GM23338 (cell line): ENCODE measurements at regions not wholly inside any gene's neighbourhood (a gene's known extent, or its start where the extent isn't known, plus 50 kb on each side); places are given as distances from the start of the nearest gene placed in this dataset.

Source experiments
- ATAC-seq: fragments of 200-7000 bp; cut with Tn5 transposase; 3 replicates; pipeline ENCODE4 v1.9.1; 2020
- DNase-seq: peaks from one replicate; pipeline ENCODE4 v3.0.0-alpha.2; 2015; ENCODE audit warnings: low spot score
- H2AFZ ChIP-seq: fragments of 200-600 bp; sonication (generic); 2 replicates; pipeline ENCODE4 v1.8.0; 2016; ENCODE audit warnings: antibody characterized with exemption, mild to moderate bottlenecking, moderate library complexity
- H3F3A ChIP-seq: fragments of 200-600 bp; sonication (generic); replicated peaks from 2 replicates; pipeline ENCODE4 v1.8.0; 2017; ENCODE audit warnings: antibody characterized with exemption, mixed run types, low read depth
- H3K27ac ChIP-seq: fragments of 200-600 bp; sonication (generic); 2 replicates; pipeline ENCODE4 v1.6.1; 2016; ENCODE audit warnings: low read depth
- H3K27me3 ChIP-seq: fragments of 200-600 bp; sonication (generic); 2 replicates; pipeline ENCODE4 v1.8.0; 2016; ENCODE audit warnings: mild to moderate bottlenecking, mixed run types, moderate library complexity; ENCODE audit not compliant: insufficient read depth
- H3K36me3 ChIP-seq: fragments of 200-600 bp; sonication (generic); 2 replicates; pipeline ENCODE4 v1.8.0; 2016; ENCODE audit warnings: mild to moderate bottlenecking; ENCODE audit not compliant: insufficient read depth
- H3K4me1 ChIP-seq: fragments of 200-600 bp; sonication (generic); 2 replicates; pipeline ENCODE4 v1.8.0; 2016; ENCODE audit warnings: mild to moderate bottlenecking, moderate library complexity; ENCODE audit not compliant: insufficient read depth
- H3K4me2 ChIP-seq: fragments of 200-600 bp; sonication (generic); 2 replicates; pipeline ENCODE4 v1.7.1; 2017; ENCODE audit warnings: mixed run types
- H3K4me3 ChIP-seq: fragments of 200-600 bp; sonication (generic); 2 replicates; pipeline ENCODE4 v1.6.1; 2016; ENCODE audit warnings: mixed run types
- H3K79me2 ChIP-seq: fragments of 200-600 bp; sonication (generic); replicated peaks from 2 replicates; pipeline ENCODE4 v1.8.0; 2017; ENCODE audit warnings: mild to moderate bottlenecking; ENCODE audit not compliant: insufficient read depth
- H3K9me2 ChIP-seq: fragments of 200-600 bp; sonication (generic); 2 replicates; pipeline ENCODE4 v1.8.0; 2017; ENCODE audit not compliant: insufficient read depth
- H4K20me1 ChIP-seq: fragments of 200-600 bp; sonication (generic); replicated peaks from 2 replicates; pipeline ENCODE4 v1.8.0; 2017; ENCODE audit warnings: mild to moderate bottlenecking; ENCODE audit not compliant: insufficient read depth
- H3K27ac Mint-ChIP-seq: 2 replicates; pipeline ENCODE4 v1.8.0; 2020; ENCODE audit warnings: inconsistent platforms, mild to moderate bottlenecking, moderate library complexity, mixed read lengths
- H3K27me3 Mint-ChIP-seq: 3 replicates; pipeline ENCODE4 v1.8.0; 2022; ENCODE audit warnings: low read depth, mild to moderate bottlenecking, moderate library complexity, mixed read lengths, inconsistent platforms; ENCODE audit not compliant: insufficient read depth, poor library complexity
- H3K36me3 Mint-ChIP-seq: 3 replicates; pipeline ENCODE4 v1.8.0; 2021; ENCODE audit warnings: low read depth, mild to moderate bottlenecking, inconsistent platforms, moderate library complexity, mixed read lengths
- H3K4me1 Mint-ChIP-seq: 3 replicates; pipeline ENCODE4 v1.8.0; 2020; ENCODE audit warnings: mild to moderate bottlenecking, inconsistent platforms, mixed read lengths
- H3K4me3 Mint-ChIP-seq: 3 replicates; pipeline ENCODE4 v1.8.0; 2021; ENCODE audit warnings: moderate library complexity, mild to moderate bottlenecking, inconsistent platforms, mixed read lengths
- H3K9me3 Mint-ChIP-seq: 3 replicates; pipeline ENCODE4 v1.8.0; 2020; ENCODE audit warnings: moderate library complexity, mild to moderate bottlenecking, inconsistent platforms, mixed read lengths
- CTCF ChIP-seq, 2 experiments: fragments of 200-600 bp in 1 of 2; sonication (generic) in 1 of 2; conservative IDR thresholded peaks; 2 replicates each; pipeline versions ENCODE4 v1.5.1 to v1.6.1; 2016 to 2017; ENCODE audit warnings: antibody characterized with exemption in 2 of 2, low read depth in 2 of 2, mild to moderate bottlenecking in 2 of 2, moderate library complexity in 1 of 2
- ETS1 ChIP-seq: IDR thresholded peaks from 2 replicates; pipeline ENCODE4 v1.6.1; 2016; ENCODE audit warnings: antibody characterized with exemption
- EZH2 ChIP-seq: fragments of 200-600 bp; sonication (generic); IDR thresholded peaks from one replicate; pipeline ENCODE4 v1.8.0; 2017; ENCODE audit warnings: antibody characterized with exemption, mild to moderate bottlenecking, low read depth; ENCODE audit not compliant: unreplicated experiment
- EZH2phosphoT487 ChIP-seq: fragments of 200-600 bp; sonication (generic); IDR thresholded peaks from one replicate; pipeline ENCODE4 v1.8.1; 2018; ENCODE audit warnings: antibody characterized with exemption; ENCODE audit not compliant: unreplicated experiment
- JUNB ChIP-seq: IDR thresholded peaks from one replicate; pipeline ENCODE4 v1.6.1; 2016; ENCODE audit warnings: antibody characterized with exemption; ENCODE audit not compliant: unreplicated experiment
- POLR2AphosphoS5 ChIP-seq: IDR thresholded peaks from 2 replicates; pipeline ENCODE4 v1.6.1; 2016; ENCODE audit warnings: antibody characterized with exemption, low read depth
- REST ChIP-seq: IDR thresholded peaks from one replicate; pipeline ENCODE4 v1.6.1; 2018; ENCODE audit warnings: antibody characterized with exemption; ENCODE audit not compliant: unreplicated experiment
- STAT1 ChIP-seq: IDR thresholded peaks from one replicate; pipeline ENCODE4 v1.6.1; 2016; ENCODE audit warnings: antibody characterized with exemption; ENCODE audit not compliant: unreplicated experiment
- ZNF114 ChIP-seq: fragments of 250-450 bp; sonication (Bioruptor Pico); IDR thresholded peaks from 2 replicates; pipeline ENCODE4 v1.5.0; 2020; ENCODE audit warnings: mild to moderate bottlenecking, moderate library complexity
- ZNF331 ChIP-seq: fragments of 250-450 bp; sonication (Bioruptor Pico); IDR thresholded peaks from 2 replicates; pipeline ENCODE4 v1.5.0; 2020; ENCODE audit warnings: low read depth, mild to moderate bottlenecking, moderate library complexity
- ZNF462 ChIP-seq: fragments of 250-450 bp; sonication (Bioruptor Pico); IDR thresholded peaks from 2 replicates; pipeline ENCODE4 v1.5.0; 2020; ENCODE audit warnings: mild to moderate bottlenecking, moderate library complexity

DNA sequence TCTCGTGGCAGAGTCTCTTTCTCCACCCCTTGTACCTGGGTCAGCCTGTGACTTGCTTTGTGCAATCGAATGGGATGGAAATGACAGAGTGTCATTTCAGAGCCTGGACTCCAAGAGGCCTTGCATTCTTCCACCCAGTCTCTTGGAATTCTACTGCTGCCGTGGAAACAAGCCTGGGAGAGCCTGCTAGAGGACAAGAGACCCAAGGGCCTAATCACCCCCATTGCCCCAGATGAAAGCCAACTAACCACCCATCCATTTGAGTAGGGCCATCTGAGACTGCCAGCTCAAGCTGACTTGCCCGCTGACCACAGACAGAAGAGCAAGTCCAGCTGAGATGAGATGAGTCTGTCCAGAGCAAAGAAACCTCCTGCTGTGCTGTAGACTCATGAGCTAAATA is 201.6 kb downstream of the PTPRU start (continued):
- TF ChIP-seq ETS1: no peak

GRCh38 chr1:29436181-29436785 is 200.0 kb downstream of the PTPRU start:
- Histone ChIP-seq H3K36me3 (no peaks in the 10 kb centered on the region), H3K9me2 (no peaks in the 10 kb centered on the region), H3K27ac (no peak overlapping the region), H3K4me1 (no peaks in the 10 kb centered on the region), H3K4me3 (no peak overlapping the region), H2AFZ (peak overlapping the region; percentile 12; the same call in 1 of the 2 replicates), H3K79me2 (no peaks in the 10 kb centered on the region), H3K27me3 (no peaks in the 10 kb centered on the region), H3F3A (no peaks in the 10 kb centered on the region), H4K20me1 (no peaks in the 10 kb centered on the region), H3K4me2 (no peak overlapping the region)
- peaks cover 11% of the 10 kb centered on the region for H3K4me1 Mint-ChIP-seq
- TF ChIP-seq STAT1: no peak
- no peak for TF ChIP-seq CTCF (conservative IDR thresholded peaks at IDR 0.05; ENCODE audit: low read depth in 2 of 2)
- TF ChIP-seq EZH2phosphoT487: no peak
- no peak for TF ChIP-seq EZH2
- no peak for TF ChIP-seq ZNF462 (CRISPR knock-in tag)
- TF ChIP-seq POLR2AphosphoS5: no peak
- no peak for TF ChIP-seq REST
- TF ChIP-seq JUNB: no peak
- no peak for TF ChIP-seq ZNF331 (CRISPR knock-in tag)
- TF ChIP-seq ZNF114 (CRISPR knock-in tag): no peak
- TF ChIP-seq ETS1: no peak
- H3K27me3 Mint-ChIP-seq: peaks cover 8% of the 10 kb centered on the region
- 0 out of 3 replicates have a peak, but pooled peaks cover 4% of the 10 kb centered on the region for H3K36me3 Mint-ChIP-seq
- peaks cover 10% of the 10 kb centered on the region for H3K9me3 Mint-ChIP-seq
- ATAC-seq (no peak), DNase-seq (no peak)
- H3K4me3 Mint-ChIP-seq: no peak overlapping the region
- H3K27ac Mint-ChIP-seq: no peak overlapping the region
